ENCODE measurements at regions not wholly inside any gene's neighbourhood (a gene's known extent, or its start where the extent isn't known, plus 50 kb on each side); places are given as distances from the start of the nearest gene placed in this dataset.

DNA sequence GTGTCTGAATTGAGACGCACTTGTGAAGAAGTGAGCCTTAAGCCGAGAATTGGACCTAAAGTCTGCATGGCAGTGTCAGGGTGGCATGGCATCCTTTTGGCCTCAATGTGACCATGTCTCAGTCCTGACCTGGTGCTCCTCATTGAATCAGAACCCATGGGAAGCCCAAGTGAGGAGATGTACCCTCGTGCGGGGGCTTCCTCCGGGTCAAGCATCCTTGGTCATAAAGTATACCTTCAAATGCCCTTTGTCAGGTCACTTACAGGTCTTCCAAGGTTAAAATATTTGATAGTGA, 202.2 kb downstream of the GADD45G start:
- TF ChIP-seq MXI1 (conservative IDR thresholded peaks at IDR 0.05; ENCODE audit: poor library complexity, severe bottlenecking) (no peak), POLR2AphosphoS5 (IDR thresholded peaks at IDR 0.05) (no peak), RAD21 (conservative IDR thresholded peaks at IDR 0.05) (no peak), TAF1 (IDR thresholded peaks at IDR 0.05; ENCODE audit: low read depth) (no peak)
- TF ChIP-seq, protein P1, sequence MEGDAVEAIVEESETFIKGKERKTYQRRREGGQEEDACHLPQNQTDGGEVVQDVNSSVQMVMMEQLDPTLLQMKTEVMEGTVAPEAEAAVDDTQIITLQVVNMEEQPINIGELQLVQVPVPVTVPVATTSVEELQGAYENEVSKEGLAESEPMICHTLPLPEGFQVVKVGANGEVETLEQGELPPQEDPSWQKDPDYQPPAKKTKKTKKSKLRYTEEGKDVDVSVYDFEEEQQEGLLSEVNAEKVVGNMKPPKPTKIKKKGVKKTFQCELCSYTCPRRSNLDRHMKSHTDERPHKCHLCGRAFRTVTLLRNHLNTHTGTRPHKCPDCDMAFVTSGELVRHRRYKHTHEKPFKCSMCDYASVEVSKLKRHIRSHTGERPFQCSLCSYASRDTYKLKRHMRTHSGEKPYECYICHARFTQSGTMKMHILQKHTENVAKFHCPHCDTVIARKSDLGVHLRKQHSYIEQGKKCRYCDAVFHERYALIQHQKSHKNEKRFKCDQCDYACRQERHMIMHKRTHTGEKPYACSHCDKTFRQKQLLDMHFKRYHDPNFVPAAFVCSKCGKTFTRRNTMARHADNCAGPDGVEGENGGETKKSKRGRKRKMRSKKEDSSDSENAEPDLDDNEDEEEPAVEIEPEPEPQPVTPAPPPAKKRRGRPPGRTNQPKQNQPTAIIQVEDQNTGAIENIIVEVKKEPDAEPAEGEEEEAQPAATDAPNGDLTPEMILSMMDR (IDR thresholded peaks at IDR 0.05; ENCODE audit: poor library complexity, severe bottlenecking) = no peak
- TF ChIP-seq, protein P2, sequence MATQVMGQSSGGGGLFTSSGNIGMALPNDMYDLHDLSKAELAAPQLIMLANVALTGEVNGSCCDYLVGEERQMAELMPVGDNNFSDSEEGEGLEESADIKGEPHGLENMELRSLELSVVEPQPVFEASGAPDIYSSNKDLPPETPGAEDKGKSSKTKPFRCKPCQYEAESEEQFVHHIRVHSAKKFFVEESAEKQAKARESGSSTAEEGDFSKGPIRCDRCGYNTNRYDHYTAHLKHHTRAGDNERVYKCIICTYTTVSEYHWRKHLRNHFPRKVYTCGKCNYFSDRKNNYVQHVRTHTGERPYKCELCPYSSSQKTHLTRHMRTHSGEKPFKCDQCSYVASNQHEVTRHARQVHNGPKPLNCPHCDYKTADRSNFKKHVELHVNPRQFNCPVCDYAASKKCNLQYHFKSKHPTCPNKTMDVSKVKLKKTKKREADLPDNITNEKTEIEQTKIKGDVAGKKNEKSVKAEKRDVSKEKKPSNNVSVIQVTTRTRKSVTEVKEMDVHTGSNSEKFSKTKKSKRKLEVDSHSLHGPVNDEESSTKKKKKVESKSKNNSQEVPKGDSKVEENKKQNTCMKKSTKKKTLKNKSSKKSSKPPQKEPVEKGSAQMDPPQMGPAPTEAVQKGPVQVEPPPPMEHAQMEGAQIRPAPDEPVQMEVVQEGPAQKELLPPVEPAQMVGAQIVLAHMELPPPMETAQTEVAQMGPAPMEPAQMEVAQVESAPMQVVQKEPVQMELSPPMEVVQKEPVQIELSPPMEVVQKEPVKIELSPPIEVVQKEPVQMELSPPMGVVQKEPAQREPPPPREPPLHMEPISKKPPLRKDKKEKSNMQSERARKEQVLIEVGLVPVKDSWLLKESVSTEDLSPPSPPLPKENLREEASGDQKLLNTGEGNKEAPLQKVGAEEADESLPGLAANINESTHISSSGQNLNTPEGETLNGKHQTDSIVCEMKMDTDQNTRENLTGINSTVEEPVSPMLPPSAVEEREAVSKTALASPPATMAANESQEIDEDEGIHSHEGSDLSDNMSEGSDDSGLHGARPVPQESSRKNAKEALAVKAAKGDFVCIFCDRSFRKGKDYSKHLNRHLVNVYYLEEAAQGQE (IDR thresholded peaks at IDR 0.05; ENCODE audit: borderline replicate concordance) = no peak
